Keratinocyte (primary cell): ENCODE measurements at regions not wholly inside any gene's neighbourhood (a gene's known extent, or its start where the extent isn't known, plus 50 kb on each side); places are given as distances from the start of the nearest gene placed in this dataset.

Experiments
- EZH2 ChIP-seq: IDR thresholded peaks from one replicate; pipeline ENCODE4 v1.6.1; 2012; ENCODE audit warnings: inconsistent platforms, mild to moderate bottlenecking, low read length, moderate library complexity
- TF ChIP-seq, protein P1 (sequence below), 3 experiments: IDR thresholded peaks in 1 of 3; conservative IDR thresholded peaks in 1 of 3; optimal IDR thresholded peaks in 1 of 3; 2 replicates in 2 of 3; 3 replicates in 1 of 3; pipeline versions ENCODE3 to v1.5.1; 2011; ENCODE audit warnings: low read length in 3 of 3, mild to moderate bottlenecking in 3 of 3, moderate library complexity in 2 of 3, control low read depth in 1 of 3, inconsistent platforms in 1 of 3; ENCODE audit not compliant: insufficient read depth in 2 of 3; ENCODE audit errors: extremely low read depth in 1 of 3

DNA sequence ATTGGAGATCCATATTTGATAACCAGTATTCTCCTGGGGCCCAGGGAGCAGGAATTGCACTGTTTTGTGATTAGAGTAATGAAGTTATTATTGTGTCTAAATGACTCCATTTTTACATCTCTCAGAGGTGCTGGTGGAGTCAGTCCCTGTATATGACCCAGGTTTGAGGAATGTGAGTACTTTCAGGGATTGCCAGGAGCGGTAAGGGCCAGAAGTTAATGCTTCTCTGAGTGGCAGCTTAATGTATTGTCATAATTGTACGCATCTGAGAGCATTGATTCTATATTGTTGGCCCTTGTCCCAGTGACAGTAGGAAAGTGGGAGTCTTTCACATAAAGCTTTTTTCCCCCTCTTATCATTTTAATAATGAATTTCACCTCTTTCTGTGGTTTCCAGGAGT is 146.2 kb downstream of the GATB start:
- TF ChIP-seq, protein P1, sequence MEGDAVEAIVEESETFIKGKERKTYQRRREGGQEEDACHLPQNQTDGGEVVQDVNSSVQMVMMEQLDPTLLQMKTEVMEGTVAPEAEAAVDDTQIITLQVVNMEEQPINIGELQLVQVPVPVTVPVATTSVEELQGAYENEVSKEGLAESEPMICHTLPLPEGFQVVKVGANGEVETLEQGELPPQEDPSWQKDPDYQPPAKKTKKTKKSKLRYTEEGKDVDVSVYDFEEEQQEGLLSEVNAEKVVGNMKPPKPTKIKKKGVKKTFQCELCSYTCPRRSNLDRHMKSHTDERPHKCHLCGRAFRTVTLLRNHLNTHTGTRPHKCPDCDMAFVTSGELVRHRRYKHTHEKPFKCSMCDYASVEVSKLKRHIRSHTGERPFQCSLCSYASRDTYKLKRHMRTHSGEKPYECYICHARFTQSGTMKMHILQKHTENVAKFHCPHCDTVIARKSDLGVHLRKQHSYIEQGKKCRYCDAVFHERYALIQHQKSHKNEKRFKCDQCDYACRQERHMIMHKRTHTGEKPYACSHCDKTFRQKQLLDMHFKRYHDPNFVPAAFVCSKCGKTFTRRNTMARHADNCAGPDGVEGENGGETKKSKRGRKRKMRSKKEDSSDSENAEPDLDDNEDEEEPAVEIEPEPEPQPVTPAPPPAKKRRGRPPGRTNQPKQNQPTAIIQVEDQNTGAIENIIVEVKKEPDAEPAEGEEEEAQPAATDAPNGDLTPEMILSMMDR (optimal IDR thresholded peaks at IDR 0.05 in 1 of 3, IDR thresholded peaks at IDR 0.05 in 1 of 3, conservative IDR thresholded peaks at IDR 0.05 in 1 of 3; ENCODE audit: extremely low read depth in 1 of 3, insufficient read depth in 2 of 3, low read length in 3 of 3), result no peak
- no peak for TF ChIP-seq EZH2
